Mesendoderm (in vitro differentiated cells): ENCODE measurements at regions not wholly inside any gene's neighbourhood (a gene's known extent, or its start where the extent isn't known, plus 50 kb on each side); places are given as distances from the start of the nearest gene placed in this dataset.

Source experiments
- DNase-seq: peaks from one replicate; pipeline ENCODE4 v3.0.0; 2013
- H2AK5ac ChIP-seq: 2 replicates; pipeline ENCODE4 v1.6.1; 2013; ENCODE audit warnings: low read length, inconsistent platforms
- H2BK120ac ChIP-seq: 2 replicates; pipeline ENCODE4 v1.6.1; 2013; ENCODE audit warnings: low read depth, mild to moderate bottlenecking, low read length, moderate library complexity, mixed read lengths
- H2BK15ac ChIP-seq: replicated peaks from 2 replicates; pipeline ENCODE4 v1.6.1; 2013; ENCODE audit warnings: low read depth, mild to moderate bottlenecking, moderate library complexity
- H2BK5ac ChIP-seq: 2 replicates; pipeline ENCODE4 v1.6.1; 2013; ENCODE audit warnings: low read length, inconsistent platforms
- H3K18ac ChIP-seq: 2 replicates; pipeline ENCODE4 v1.6.1; 2013; ENCODE audit warnings: mild to moderate bottlenecking, low read length, mixed read lengths
- H3K23ac ChIP-seq: one replicate; pipeline ENCODE4 v1.6.1; 2013; ENCODE audit warnings: low read length
- H3K27ac ChIP-seq: 2 replicates; pipeline ENCODE4 v1.5.1; 2013; ENCODE audit warnings: low read depth, mild to moderate bottlenecking, inconsistent platforms, low read length, moderate library complexity
- H3K27me3 ChIP-seq: 2 replicates; pipeline ENCODE4 v1.6.1; 2013; ENCODE audit warnings: low read length, control low read depth, mild to moderate bottlenecking, inconsistent platforms; ENCODE audit not compliant: insufficient read depth, poor library complexity
- H3K36me3 ChIP-seq: 2 replicates; pipeline ENCODE4 v1.6.1; 2013; ENCODE audit warnings: low read length, inconsistent platforms; ENCODE audit not compliant: control insufficient read depth, insufficient read depth
- H3K4ac ChIP-seq: one replicate; pipeline ENCODE4 v1.6.1; 2013; ENCODE audit warnings: low read depth, mild to moderate bottlenecking, low read length, moderate library complexity
- H3K4me1 ChIP-seq: 2 replicates; pipeline ENCODE4 v1.6.1; 2013; ENCODE audit warnings: low read depth, low read length, inconsistent platforms; ENCODE audit not compliant: control insufficient read depth
- H3K4me2 ChIP-seq: 2 replicates; pipeline ENCODE4 v1.6.1; 2013; ENCODE audit warnings: low read length
- H3K4me3 ChIP-seq: 2 replicates; pipeline ENCODE4 v1.5.1; 2013; ENCODE audit warnings: mild to moderate bottlenecking, low read length
- H3K56ac ChIP-seq: one replicate; pipeline ENCODE4 v1.6.1; 2013; ENCODE audit warnings: low read length
- H3K79me1 ChIP-seq: 2 replicates; pipeline ENCODE4 v1.6.1; 2013; ENCODE audit warnings: low read length, inconsistent platforms
- H3K79me2 ChIP-seq: 2 replicates; pipeline ENCODE4 v1.6.1; 2013; ENCODE audit warnings: mild to moderate bottlenecking, low read length; ENCODE audit not compliant: control insufficient read depth, insufficient read depth
- H3K9ac ChIP-seq: 2 replicates; pipeline ENCODE4 v1.6.1; 2013; ENCODE audit warnings: low read length, inconsistent platforms
- H4K5ac ChIP-seq: one replicate; pipeline ENCODE4 v1.6.1; 2013; ENCODE audit warnings: low read length
- H4K8ac ChIP-seq: one replicate; pipeline ENCODE4 v1.6.1; 2013; ENCODE audit warnings: low read depth, mild to moderate bottlenecking, control low read depth, low read length, moderate library complexity
- WGBS: extraction: QIAGEN DNeasy Blood & Tissue Kit; methylation state at CpG from one replicate; pipeline ENCODE4 v1.1.7; 2013; ENCODE audit warnings: low lambda C conversion rate, missing lambda C conversion rate; ENCODE audit not compliant: insufficient coverage; ENCODE audit errors: extremely low coverage; 5-methylcytosine and 5-hydroxymethylcytosine counted together

GRCh38 chr3:144197116-144197515 is 225.5 kb downstream of the DIPK2A start:
- WGBS = no CpG with 5 or more reads among the region's 2 CpGs
- peaks cover 2% of the 10 kb centered on the region for H3K4me1 ChIP-seq

DNA sequence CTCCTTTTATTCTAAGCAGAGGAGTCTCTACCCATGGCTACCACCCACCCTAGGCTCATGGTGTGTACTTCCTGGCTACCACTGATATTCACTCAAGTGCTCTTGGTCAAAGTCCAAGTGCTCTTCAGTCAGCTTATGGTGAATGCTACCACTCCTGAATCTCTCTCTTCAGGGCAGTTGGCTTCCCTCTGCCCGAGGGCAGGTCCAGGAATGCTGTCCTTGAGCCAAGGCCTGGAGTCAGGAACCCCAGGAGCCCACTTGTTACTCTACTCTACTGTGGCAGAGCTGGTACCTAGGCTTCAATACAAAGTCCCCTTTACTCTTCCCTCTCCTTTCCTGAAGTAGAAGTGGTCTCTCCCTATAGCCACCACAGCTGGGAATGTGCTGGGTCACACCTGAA is 226.0 kb downstream of the DIPK2A start:
- no peaks in the 10 kb centered on the region for H3K36me3 ChIP-seq
- H3K79me2 ChIP-seq = no peaks in the 10 kb centered on the region
- no peaks in the 10 kb centered on the region for H3K79me1 ChIP-seq
- no peak overlapping the region for H3K9ac ChIP-seq
- peaks cover 2% of the 10 kb centered on the region for H3K4me1 ChIP-seq
- H3K4me3 ChIP-seq = no peak overlapping the region
- no peaks in the 10 kb centered on the region for H3K27me3 ChIP-seq
- no peak overlapping the region for H2AK5ac ChIP-seq
- H2BK5ac ChIP-seq = no peak overlapping the region
- H2BK15ac ChIP-seq = no peak overlapping the region
- no peak overlapping the region for H4K5ac ChIP-seq
- WGBS = no CpG with 5 or more reads among the region's 1 CpG
- no peak overlapping the region for H3K4ac ChIP-seq
- no peak overlapping the region for H3K23ac ChIP-seq
- no peak overlapping the region for H4K8ac ChIP-seq
- H3K27ac ChIP-seq = no peak overlapping the region
- no peak overlapping the region for H3K56ac ChIP-seq
- H3K4me2 ChIP-seq = no peak overlapping the region
- DNase-seq = no peak
- H2BK120ac ChIP-seq = no peak overlapping the region
- peak overlapping the region; percentile 8 for H3K18ac ChIP-seq

More at GRCh38 chr3:144197116-144197515, 225.5 kb downstream of the DIPK2A start:
- no peak overlapping the region for H2BK5ac ChIP-seq
- H3K4me2 ChIP-seq = no peak overlapping the region
- no peak overlapping the region for H2AK5ac ChIP-seq
- no peak overlapping the region for H4K5ac ChIP-seq
- no peak overlapping the region for H3K9ac ChIP-seq
- no peak overlapping the region for H3K4ac ChIP-seq
- DNase-seq = no peak
- H4K8ac ChIP-seq = no peak overlapping the region
- H3K4me3 ChIP-seq = no peak overlapping the region
- H3K56ac ChIP-seq = no peak overlapping the region
- H3K79me1 ChIP-seq = no peaks in the 10 kb centered on the region
- H3K27ac ChIP-seq = no peak overlapping the region
- H3K18ac ChIP-seq = peak overlapping the region; percentile 8
- no peaks in the 10 kb centered on the region for H3K36me3 ChIP-seq
- no peaks in the 10 kb centered on the region for H3K79me2 ChIP-seq
- no peak overlapping the region for H2BK15ac ChIP-seq
- H3K23ac ChIP-seq = no peak overlapping the region
- H2BK120ac ChIP-seq = no peak overlapping the region
- no peaks in the 10 kb centered on the region for H3K27me3 ChIP-seq

DNA sequence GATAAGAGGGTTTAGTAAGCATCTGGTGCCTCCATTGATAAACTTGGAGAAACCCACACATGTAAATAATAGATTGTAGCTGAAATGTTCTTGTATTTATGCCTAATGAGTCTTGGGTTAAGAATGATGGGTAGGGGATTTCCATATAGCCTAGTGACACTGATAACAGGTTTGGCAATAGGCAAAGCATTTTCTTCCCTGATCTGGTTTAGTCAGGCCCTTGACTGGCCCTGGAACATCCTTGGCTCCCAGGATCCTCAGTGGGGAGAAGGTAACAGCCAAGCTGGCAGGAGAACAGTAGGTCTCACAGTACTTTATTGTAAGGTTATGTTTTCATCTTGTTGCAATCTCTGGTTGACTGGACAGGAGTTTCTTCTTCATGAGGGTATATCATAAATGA is 228.4 kb downstream of the DIPK2A start:
- H2BK120ac ChIP-seq = no peak overlapping the region
- H2BK5ac ChIP-seq = no peak overlapping the region
- no peak overlapping the region for H3K4ac ChIP-seq
- H2BK15ac ChIP-seq = no peak overlapping the region
- no peak overlapping the region for H3K27ac ChIP-seq
- H3K79me2 ChIP-seq = no peaks in the 10 kb centered on the region
- peak; percentile 44 for DNase-seq
- peaks cover 2% of the 10 kb centered on the region for H3K4me1 ChIP-seq
- H3K27me3 ChIP-seq = no peaks in the 10 kb centered on the region
- no peak overlapping the region for H3K23ac ChIP-seq
- H3K18ac ChIP-seq = no peak overlapping the region
- H3K9ac ChIP-seq = no peak overlapping the region
- H2AK5ac ChIP-seq = no peak overlapping the region
- H3K56ac ChIP-seq = no peak overlapping the region
- no peaks in the 10 kb centered on the region for H3K36me3 ChIP-seq
- H4K8ac ChIP-seq = no peak overlapping the region
- no peaks in the 10 kb centered on the region for H3K79me1 ChIP-seq
- no peak overlapping the region for H4K5ac ChIP-seq
- H3K4me2 ChIP-seq = no peak overlapping the region
- no peak overlapping the region for H3K4me3 ChIP-seq

GRCh38 chr3:144200466-144200865 is 228.8 kb downstream of the DIPK2A start:
- Histone ChIP-seq H3K56ac (no peak overlapping the region), H2BK120ac (no peak overlapping the region), H2BK5ac (no peak overlapping the region), H3K4me1 (peaks cover 2% of the 10 kb centered on the region), H3K23ac (no peak overlapping the region), H3K4ac (no peak overlapping the region), H3K27me3 (no peaks in the 10 kb centered on the region), H3K27ac (no peak overlapping the region), H3K79me1 (no peaks in the 10 kb centered on the region), H4K5ac (no peak overlapping the region), H4K8ac (no peak overlapping the region), H3K36me3 (no peaks in the 10 kb centered on the region), H3K79me2 (no peaks in the 10 kb centered on the region), H2BK15ac (no peak overlapping the region), H3K18ac (no peak overlapping the region), H2AK5ac (no peak overlapping the region), H3K9ac (no peak overlapping the region), H3K4me2 (no peak overlapping the region), H3K4me3 (no peak overlapping the region)
- peak; percentile 80 for DNase-seq

DNA sequence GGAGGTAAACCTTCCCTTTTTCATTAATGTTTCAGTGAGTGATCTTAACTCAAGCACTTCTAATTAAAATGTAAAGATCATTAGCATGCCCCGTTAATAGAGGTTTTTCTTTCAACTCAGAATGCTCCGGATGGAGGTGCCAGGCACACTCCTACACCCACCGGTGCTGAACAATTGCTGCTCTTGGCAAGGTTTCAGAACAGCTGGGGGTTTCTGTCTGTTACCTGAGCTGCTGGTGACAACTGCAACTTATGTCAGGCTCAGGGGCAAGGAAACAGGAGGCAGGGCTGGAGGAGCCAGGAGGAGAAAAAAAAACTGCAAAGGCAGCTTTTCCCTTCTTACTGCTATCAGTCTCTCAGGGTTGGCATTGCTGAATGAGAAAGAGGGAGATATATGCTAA is 250.1 kb downstream of the DIPK2A start:
- no peak overlapping the region for H4K5ac ChIP-seq
- H3K23ac ChIP-seq = no peak overlapping the region
- no peak overlapping the region for H3K56ac ChIP-seq
- no peak overlapping the region for H3K4me2 ChIP-seq
- H3K79me2 ChIP-seq = no peaks in the 10 kb centered on the region
- peak; percentile 12 for DNase-seq
- no peak overlapping the region for H2AK5ac ChIP-seq
- no peaks in the 10 kb centered on the region for H3K36me3 ChIP-seq
- no peak overlapping the region for H2BK5ac ChIP-seq
- H3K27ac ChIP-seq = no peak overlapping the region
- H4K8ac ChIP-seq = no peak overlapping the region
- no peaks in the 10 kb centered on the region for H3K4me1 ChIP-seq
- no peaks in the 10 kb centered on the region for H3K79me1 ChIP-seq
- no peak overlapping the region for H3K4ac ChIP-seq
- no peak overlapping the region for H3K18ac ChIP-seq
- H3K27me3 ChIP-seq = no peaks in the 10 kb centered on the region
- H2BK15ac ChIP-seq = no peak overlapping the region
- no peak overlapping the region for H2BK120ac ChIP-seq
- H3K4me3 ChIP-seq = no peak overlapping the region
- no peak overlapping the region for H3K9ac ChIP-seq
- no CpG with 5 or more reads among the region's 3 CpGs for WGBS

GRCh38 chr3:144229330-144229729 is 257.7 kb downstream of the DIPK2A start:
- H3K23ac ChIP-seq = no peak overlapping the region
- 100% methylated on average over 1 of the region's 1 CpG for WGBS

More at GRCh38 chr3:144229330-144229729, 257.7 kb downstream of the DIPK2A start:
- no peak overlapping the region for H2BK5ac ChIP-seq
- no peak overlapping the region for H4K5ac ChIP-seq
- no peak overlapping the region for H3K27ac ChIP-seq
- no peaks in the 10 kb centered on the region for H3K79me1 ChIP-seq
- no peak overlapping the region for H3K4me2 ChIP-seq
- no peak overlapping the region for H2AK5ac ChIP-seq
- H2BK15ac ChIP-seq = no peak overlapping the region
- H3K4me3 ChIP-seq = no peak overlapping the region
- H3K79me2 ChIP-seq = no peaks in the 10 kb centered on the region
- H2BK120ac ChIP-seq = no peak overlapping the region
- no peak overlapping the region for H3K9ac ChIP-seq
- DNase-seq = no peak
- H3K4me1 ChIP-seq = no peaks in the 10 kb centered on the region
- H4K8ac ChIP-seq = no peak overlapping the region
- no peaks in the 10 kb centered on the region for H3K27me3 ChIP-seq
- H3K4ac ChIP-seq = no peak overlapping the region
- no peaks in the 10 kb centered on the region for H3K36me3 ChIP-seq
- H3K18ac ChIP-seq = no peak overlapping the region
- H3K56ac ChIP-seq = no peak overlapping the region
